ENCODE measurements at regions not wholly inside any gene's neighbourhood (a gene's known extent, or its start where the extent isn't known, plus 50 kb on each side); places are given as distances from the start of the nearest gene placed in this dataset.

DNA sequence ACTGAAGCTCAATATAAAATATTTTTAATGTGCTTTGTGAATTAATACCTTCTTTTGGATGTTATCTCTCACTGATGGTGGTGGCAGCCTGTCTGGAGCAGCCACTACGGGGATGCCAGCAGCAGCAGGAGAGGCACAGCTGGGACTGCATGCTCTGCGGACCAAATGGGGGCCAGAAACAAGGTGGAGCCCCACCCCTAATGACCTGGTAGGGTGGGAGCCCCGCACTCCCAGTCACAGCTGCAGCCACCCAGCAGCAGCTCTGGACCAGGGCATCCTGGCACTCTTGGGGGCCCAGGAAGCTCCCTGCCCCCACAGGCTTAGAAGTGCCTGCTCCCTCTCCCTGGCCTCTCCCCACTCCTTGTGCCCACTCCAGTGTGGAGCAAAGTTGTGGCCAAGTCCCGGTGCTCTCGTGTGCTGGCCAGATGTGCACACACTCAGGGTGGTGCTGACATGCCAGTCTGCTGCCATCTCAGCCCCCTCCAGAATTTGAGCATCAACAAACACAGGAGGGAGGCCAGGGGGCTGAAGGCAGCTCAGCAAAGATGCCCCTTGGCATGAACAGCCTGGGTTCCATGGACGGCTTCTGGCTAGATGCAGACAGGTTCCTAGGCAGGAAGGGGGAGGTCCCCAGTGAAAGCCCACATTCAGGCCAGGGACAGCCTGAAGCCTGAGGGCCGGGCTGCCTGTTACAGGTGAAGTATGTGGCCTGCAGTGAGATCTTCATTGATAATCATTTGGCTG lies 696.7 kb upstream of the SLITRK5 start:
- DNase-seq = no peak

GRCh38 chr13:86974995-86975328 lies 696.2 kb upstream of the SLITRK5 start:
- no peak for DNase-seq

- no peak for DNase-seq
These were observed 694.4 kb upstream of the SLITRK5 start for GRCh38 chr13:86976521-86977324.

DNA sequence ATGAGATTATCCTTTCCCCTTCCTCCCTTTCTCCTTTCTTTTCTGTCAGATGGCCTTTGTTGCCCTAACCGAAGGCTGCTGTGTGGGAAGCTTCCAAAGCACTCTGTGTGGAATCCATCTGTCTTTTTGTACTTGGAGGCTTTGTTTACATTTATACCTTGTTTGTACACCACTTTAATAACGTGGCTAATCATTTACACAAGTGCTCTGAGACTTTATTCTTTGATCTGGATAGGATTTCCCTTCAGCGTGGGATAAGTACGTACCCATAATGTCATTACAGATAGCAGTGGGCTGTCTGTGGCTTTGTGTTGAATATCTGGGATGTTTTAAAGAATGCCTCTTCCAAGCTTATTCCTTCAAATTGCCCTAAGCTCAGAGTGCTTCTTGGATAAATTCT lies 684.7 kb upstream of the SLITRK5 start:
- no peak for DNase-seq

DNA sequence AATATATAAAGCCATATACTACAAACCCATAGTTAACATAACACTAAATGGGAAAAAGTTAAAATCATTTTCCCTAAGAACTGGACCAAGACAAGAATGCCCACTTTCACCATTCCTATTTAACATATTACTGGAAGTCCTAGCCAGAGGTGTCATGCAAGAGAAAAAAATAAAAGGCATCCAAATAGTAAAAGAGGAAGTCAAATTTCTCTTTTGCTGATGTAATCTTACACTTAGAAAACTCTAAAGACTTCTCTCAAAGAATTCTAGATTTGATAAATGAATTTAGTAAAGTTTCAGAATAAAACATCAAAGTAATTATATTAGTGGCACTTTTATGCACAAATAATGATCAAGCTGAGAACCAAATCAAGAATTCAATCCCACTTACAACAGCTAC lies 678.9 kb upstream of the SLITRK5 start:
- no peak for DNase-seq

DNA sequence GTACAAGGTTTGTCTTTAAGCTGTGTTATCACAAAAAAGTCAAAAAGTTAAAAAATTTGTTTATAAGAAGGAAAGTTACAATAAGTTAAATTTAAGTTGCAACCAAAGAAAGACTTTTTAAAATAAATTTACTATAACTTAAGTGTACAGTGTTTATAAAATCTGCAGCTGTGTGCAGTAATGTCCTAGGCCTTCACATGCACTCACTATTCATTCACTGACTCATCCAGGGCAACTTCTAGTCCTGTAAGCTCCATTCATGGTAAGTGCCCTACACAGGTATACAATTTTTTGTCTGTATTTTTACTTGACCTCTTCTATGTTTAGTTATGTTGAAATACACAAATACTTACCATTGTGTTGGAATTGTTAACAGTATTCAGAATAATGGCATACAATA lies 667.9 kb upstream of the SLITRK5 start:
- no peak for DNase-seq

DNA sequence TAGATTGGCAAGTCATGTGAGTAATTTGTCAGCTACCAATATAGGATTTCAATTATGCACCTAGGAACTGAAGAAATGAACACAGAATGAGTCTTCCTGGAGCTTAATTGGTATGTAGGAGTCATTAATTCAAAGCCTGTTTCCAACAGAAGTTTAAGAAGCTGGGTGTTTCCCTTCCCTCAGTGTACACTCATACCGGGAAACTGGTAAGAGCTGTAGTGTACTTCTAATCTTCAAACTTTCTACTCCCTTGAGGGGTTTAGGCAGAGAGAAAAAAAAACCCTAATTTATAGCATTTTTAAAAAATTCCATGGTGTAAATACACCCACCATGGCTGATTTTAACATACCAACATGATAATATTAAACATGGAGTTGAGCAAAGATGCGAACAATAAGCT lies 665.7 kb upstream of the SLITRK5 start:
- no peak for DNase-seq

- DNase-seq = no peak
These were observed 635.6 kb upstream of the SLITRK5 start for GRCh38 chr13:87035526-87035925.

DNA sequence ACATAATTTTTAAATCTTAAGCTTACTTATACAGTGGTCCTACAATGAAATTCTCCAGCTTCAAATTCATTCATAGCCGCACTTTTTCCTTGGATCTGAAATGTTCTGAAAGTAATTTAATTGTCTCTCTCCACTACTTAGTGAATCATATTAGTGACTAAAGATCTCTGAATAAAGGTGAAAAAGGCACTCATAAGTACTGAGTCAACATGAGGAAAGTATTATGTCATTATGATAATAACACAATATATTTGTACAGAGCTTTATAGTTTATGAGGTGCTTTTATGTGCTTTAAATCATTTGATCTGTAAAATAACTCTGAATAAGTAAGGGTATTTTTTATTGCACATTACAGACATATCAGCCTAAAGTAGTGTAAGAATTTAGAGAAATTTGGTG lies 628.2 kb upstream of the SLITRK5 start:
- DNase-seq = no peak

GRCh38 chr13:87052731-87053130 lies 618.4 kb upstream of the SLITRK5 start:
- DNase-seq = no peak

DNA sequence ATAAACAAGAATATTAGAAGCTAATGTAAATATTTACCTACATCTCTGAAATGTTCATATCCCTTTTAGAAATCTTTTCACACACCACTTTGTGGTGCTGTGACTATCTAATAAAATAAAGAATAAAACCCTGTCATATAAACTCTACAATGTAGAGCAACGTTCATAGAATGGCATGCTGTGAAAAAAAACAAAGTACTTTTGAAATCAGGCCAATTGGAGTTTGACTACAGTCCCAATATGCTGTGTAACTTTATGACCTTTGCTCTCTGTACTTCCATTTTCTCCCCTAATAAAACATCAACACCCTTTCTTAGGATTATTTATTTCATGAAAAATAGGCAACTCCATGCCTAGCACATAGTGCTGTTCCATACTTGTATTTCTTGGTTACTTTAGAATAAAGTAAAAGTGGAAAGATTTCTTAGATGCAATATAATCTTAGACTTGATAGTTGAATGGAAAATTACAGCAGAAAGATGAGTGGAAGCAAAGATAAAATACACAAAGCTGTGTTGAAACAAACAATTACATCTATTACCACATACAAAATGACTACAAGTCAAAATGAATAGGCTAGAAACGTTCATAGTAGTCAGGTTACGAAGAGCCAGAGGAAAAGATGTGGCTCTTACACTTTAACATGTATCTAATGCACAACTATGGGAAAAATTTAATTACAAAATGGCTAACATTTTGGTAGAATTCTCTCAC lies 613.2 kb upstream of the SLITRK5 start:
- no peak for DNase-seq

GRCh38 chr13:87058786-87059329 lies 612.3 kb upstream of the SLITRK5 start:
- DNase-seq = no peak

DNA sequence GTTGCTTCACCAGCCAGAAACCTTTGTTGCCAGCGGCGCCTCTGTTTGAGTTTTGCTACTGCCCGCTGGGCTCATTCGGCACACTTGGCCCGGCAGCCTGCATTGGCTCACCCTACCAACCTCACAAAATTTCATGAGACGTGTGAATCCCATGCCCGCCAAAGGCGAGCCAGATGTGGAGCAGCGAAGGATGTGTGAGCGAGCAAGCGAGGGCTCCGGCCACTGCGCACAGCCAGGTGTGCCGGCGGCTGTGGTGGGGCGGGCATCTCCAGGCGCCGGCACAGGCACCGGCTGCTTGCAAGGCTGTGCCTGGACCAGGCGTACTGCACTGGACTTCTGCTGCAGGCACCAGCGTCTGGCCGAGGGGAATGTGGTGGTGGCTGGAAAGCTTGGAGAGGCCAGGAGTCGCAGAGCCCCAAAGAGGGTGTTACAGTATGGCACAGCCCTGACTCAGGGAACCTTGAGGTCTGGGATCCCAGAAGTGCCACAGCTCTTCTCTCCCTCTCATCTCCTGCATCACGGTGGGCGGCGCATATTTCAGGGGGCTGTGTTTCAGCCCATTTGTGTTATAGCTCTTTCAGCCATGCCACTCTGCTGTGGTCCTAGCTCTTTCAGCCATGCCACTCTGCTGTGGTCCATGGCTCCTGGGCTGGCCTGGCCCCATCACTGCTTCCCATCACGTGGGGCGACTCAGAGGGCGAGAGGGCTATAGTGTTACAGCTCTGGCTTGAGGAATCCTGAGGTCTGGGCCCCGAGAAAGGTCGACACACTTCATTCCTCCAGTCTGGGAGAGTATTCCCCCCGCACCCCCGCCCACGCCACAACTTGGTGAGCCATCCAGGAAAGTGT lies 592.0 kb upstream of the SLITRK5 start:
- DNase-seq = no peak

DNA sequence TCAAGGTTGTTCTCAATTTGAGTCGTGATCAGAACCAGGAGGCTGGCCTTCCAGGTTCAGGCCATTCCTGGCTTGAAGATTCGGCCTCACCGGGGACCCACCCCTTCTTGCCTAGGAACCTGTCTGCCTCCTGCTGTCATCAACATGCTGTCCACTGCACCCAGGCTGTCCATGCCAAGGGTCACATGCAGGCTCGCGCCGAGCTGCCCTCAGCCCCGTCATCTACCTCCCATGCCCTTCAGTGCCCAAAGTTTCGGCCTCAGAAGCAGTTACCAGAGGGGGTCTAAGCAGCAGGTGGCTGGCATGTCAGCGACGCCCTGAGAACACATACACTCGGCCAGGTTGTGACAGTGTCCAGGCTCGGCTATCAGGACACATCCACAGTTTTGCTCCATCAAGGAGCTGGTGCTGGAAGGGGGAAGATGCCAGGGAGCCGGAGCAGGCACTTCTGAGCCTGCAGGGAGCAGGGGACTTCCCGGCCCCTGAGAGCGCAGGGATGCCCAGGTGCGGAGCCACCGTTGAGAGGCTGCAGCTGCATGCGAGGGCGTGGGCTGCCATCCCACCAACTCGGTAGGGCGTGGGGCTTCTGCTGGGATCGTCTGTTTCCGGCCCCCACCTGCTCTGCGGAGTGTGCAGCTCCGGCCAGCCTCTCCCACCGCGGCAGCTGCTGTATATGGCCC lies 590.9 kb upstream of the SLITRK5 start:
- no peak for DNase-seq

DNA sequence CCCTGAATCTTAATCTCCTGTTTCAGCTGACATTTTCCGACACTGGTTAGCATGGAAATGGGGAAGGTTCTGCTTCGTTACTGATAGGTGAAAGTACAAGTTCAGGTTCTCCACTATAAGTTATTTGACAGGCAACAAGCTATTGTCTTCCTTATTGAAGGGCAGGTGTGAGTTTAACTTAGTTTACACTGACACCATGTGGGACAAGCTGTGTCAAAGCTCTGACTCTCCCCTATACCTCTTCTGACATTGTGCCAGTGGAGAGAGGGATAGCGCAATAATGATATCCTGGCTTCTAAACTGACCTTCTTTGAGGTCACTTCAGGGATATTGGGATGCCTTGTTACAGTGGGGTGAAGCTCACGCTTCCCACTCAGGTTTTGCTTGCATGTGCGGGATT lies 587.0 kb upstream of the SLITRK5 start:
- DNase-seq = no peak

DNA sequence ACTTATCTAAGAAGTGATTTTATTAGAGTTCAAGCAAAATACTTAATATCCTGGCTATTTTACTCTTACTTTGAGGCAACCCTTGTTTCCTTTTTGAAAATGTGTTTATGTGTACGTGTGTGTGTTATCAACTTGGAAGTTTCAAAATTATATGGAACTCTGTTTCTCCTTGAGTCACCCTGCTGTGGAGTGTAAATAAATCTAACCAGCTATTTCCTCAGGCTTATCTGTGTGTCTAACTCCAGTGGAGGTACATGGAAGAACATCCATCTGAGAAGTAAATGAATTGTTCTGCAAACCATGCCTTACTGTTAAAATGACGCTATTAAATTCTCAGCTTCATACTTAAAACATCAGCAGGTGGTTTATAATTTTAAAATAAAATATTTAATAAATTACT lies 583.4 kb upstream of the SLITRK5 start:
- no peak for DNase-seq

DNA sequence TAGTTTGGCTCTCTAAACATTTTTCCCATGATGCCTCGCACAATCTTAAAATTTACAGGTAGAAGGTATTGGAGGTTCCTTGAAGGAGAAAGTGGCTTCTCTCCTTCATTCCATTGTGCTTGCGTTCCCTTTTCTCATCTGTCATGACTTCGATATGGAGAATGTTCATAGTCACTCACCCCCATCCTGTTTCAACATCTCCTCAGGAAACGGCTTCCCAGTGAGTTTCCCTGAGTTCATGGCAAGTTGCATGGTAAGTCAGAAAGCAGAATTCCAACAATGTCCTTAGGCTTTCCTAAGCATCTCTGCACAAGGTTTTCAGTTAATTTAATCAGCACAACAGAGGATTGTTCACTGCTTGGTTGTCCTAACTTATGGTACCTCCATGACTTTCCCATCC lies 581.8 kb upstream of the SLITRK5 start:
- DNase-seq = no peak

- DNase-seq = no peak
These were observed 577.8 kb upstream of the SLITRK5 start for GRCh38 chr13:87093399-87093798.

- DNase-seq = no peak
These were observed 576.5 kb upstream of the SLITRK5 start for GRCh38 chr13:87094646-87095045.

DNA sequence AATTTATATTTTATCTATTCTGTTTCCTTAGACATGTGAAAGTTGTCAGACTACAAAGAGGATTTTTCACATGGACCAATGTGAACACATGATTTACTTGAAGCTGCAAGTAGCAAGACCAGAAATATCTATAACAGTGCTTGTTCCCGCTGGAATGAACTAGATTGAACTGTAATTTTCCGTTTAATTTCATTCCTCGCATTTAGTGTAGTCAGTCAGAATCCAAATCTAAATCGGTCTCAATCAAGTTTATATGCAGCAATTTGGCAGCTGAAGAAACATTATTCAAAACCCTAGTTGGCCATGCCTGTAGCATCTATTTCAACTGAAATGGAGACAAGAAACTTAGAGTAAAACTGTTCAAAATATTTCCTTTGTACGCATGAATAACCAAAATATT lies 570.7 kb upstream of the SLITRK5 start:
- DNase-seq = no peak

DNA sequence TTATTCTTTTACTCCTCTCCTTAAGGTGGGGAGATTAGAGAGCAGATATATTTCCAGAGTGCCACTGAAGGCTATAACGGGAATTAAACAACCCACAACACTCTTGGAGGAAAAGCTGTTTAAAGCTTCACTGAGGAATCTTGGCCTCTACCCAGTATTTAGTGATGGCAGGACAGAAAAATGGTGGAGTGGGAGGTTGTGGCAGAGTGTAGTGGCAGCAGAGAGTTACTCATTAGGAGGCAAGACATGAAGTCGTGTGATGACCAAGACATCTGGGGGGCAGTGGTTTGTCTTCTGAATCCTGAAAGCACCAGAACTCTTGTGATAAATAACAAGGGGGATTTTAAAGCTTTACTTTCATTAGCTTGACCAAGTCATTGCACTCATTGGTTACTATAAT lies 563.5 kb upstream of the SLITRK5 start:
- no peak for DNase-seq

DNA sequence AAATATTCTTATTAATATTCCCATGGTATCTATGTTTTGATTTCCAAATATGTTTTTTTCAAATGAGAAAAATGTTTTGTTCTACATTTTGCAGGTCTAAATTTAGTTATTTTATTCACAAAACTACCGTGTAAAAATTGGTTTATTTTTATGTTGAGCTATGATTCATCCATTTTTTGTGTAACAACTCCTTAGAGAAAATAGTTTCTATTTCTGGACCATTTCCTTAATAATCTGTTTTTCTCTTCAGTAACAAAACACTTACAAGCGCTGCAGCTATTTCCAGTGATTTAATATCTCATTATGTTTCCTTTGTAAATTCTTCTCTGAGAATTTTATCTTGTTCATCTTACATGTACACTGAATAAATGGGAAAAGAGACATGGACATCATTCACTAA lies 550.7 kb upstream of the SLITRK5 start:
- DNase-seq = no peak
